Colonic mucosa (tissue), 4 donors: ENCODE measurements at regions not wholly inside any gene's neighbourhood (a gene's known extent, or its start where the extent isn't known, plus 50 kb on each side); places are given as distances from the start of the nearest gene placed in this dataset.

Experiments used
- DNase-seq: peaks from one replicate; pipeline ENCODE4 v3.0.0-alpha.2; 2020
- H3K27ac ChIP-seq: fragments of 200-600 bp; one replicate; pipeline ENCODE4 v1.8.0; 2021
- H3K27me3 ChIP-seq: fragments of 200-600 bp; one replicate; pipeline ENCODE4 v1.8.0; 2021
- H3K36me3 ChIP-seq: fragments of 200-600 bp; one replicate; pipeline ENCODE4 v1.8.0; 2021
- H3K4me1 ChIP-seq: fragments of 200-600 bp; one replicate; pipeline ENCODE4 v1.8.0; 2021; ENCODE audit warnings: mild to moderate bottlenecking
- H3K4me3 ChIP-seq: fragments of 200-600 bp; one replicate; pipeline ENCODE4 v1.8.0; 2021
- H3K9ac ChIP-seq, 2 donors: one replicate each; pipeline ENCODE4 v1.7.0; 2013; ENCODE audit warnings: control low read depth in 2 of 2, low read depth in 2 of 2, low read length in 2 of 2
- H3K9me3 ChIP-seq: fragments of 200-600 bp; one replicate; pipeline ENCODE4 v1.8.0; 2021
- intact Hi-C: fragments of 100-400 bp; cut with DNase I; formaldehyde crosslinking; loops from one replicate; pipeline ENCODE4 v1.14.1; 2022
- TF ChIP-seq, protein P1 (sequence below): fragments of 200-600 bp; IDR thresholded peaks from one replicate; pipeline ENCODE4 v1.8.0; 2022; ENCODE audit warnings: antibody characterized with exemption, mild to moderate bottlenecking
- donor health status: healthy.
- donor health status: DM: no; HTN: no; CAD: no.
- donor health status: DM: no; HTN: no; CAD: no.

DNA sequence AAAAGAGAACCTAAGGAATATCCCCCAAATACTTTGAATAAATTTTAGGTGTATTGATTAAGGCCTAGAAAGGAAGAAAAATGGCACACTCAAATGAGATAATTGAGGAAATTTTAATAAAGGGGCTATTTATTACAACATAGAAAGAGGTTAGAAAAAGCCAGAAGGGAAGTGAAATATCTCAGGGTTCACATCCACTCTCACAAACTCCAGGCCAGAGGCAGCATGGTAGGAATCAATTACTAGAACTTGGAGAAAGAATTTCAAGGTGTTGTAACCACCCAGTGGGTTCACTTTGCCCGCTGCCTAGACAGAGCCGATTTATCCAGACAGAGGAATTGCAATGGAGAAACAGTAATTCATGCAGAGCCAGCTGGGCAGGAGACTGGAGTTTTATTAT lies 617.5 kb upstream of the ACVR2A start:
- Histone ChIP-seq H3K4me3 (no peak overlapping the region), H3K4me1 (no peaks in the 10 kb centered on the region), H3K9ac (no peak overlapping the region), H3K27ac (no peak overlapping the region), H3K9me3 (no peaks in the 10 kb centered on the region), H3K27me3 (no peaks in the 10 kb centered on the region), H3K36me3 (no peaks in the 10 kb centered on the region)
- intact Hi-C loops, result no loop called here
- no peak for DNase-seq
- TF ChIP-seq, protein P1, sequence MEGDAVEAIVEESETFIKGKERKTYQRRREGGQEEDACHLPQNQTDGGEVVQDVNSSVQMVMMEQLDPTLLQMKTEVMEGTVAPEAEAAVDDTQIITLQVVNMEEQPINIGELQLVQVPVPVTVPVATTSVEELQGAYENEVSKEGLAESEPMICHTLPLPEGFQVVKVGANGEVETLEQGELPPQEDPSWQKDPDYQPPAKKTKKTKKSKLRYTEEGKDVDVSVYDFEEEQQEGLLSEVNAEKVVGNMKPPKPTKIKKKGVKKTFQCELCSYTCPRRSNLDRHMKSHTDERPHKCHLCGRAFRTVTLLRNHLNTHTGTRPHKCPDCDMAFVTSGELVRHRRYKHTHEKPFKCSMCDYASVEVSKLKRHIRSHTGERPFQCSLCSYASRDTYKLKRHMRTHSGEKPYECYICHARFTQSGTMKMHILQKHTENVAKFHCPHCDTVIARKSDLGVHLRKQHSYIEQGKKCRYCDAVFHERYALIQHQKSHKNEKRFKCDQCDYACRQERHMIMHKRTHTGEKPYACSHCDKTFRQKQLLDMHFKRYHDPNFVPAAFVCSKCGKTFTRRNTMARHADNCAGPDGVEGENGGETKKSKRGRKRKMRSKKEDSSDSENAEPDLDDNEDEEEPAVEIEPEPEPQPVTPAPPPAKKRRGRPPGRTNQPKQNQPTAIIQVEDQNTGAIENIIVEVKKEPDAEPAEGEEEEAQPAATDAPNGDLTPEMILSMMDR, result no peak

DNA sequence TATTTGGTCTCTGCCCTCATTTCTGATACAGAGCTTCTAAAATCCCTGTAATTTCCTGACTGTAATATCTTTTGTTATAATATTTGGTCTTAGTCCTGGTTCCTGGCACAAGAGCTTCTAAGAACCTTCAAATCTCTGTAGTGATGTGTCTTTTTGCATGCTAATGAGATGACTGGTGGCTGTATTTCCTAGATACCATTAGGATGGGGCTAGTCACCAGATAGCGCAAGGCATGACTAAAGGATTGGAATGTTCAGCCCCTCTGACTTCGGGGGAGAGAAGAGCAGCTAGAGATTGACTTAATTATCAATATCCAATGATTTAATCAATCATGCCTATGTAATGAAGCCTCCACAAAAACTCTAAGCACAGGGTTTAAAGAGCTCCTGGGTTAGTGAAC lies 620.8 kb upstream of the ACVR2A start:
- intact Hi-C loops, result no loop called here
- Histone ChIP-seq H3K9me3 (no peaks in the 10 kb centered on the region), H3K36me3 (no peaks in the 10 kb centered on the region), H3K9ac (no peak overlapping the region), H3K4me1 (no peaks in the 10 kb centered on the region), H3K4me3 (no peak overlapping the region), H3K27ac (no peak overlapping the region), H3K27me3 (no peaks in the 10 kb centered on the region)
- TF ChIP-seq, protein P1, result no peak
- DNase-seq, result no peak

DNA sequence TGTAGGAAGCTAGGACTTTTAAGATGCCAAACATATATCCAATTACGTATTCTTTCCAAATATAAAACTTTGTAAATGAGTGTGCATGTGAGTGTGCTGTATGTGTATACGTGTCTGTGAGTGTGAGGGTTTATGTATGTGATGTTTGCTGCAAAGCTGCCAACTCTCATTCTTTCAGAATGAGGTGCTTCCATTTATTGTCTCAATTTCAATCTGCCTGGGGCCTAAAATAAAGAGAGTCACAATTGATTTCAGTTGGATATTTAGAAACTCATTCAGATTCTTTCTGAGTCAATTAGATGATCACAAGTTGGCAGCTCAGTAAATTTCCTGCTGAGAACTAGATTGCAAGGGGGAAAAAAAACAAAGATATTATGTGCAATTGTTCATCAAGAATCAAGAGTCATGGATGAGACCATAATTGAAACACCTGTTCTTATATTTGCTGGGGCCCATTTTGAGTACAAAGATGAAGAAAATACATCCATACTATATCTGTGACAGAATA lies 621.2 kb upstream of the ACVR2A start:
- Histone ChIP-seq H3K4me1 (no peaks in the 10 kb centered on the region), H3K27me3 (no peaks in the 10 kb centered on the region), H3K9ac (no peak overlapping the region), H3K27ac (no peak overlapping the region), H3K9me3 (no peaks in the 10 kb centered on the region), H3K4me3 (no peak overlapping the region), H3K36me3 (no peaks in the 10 kb centered on the region)
- intact Hi-C loops, result no loop called here
- TF ChIP-seq, protein P1, result no peak
- DNase-seq, result no peak

DNA sequence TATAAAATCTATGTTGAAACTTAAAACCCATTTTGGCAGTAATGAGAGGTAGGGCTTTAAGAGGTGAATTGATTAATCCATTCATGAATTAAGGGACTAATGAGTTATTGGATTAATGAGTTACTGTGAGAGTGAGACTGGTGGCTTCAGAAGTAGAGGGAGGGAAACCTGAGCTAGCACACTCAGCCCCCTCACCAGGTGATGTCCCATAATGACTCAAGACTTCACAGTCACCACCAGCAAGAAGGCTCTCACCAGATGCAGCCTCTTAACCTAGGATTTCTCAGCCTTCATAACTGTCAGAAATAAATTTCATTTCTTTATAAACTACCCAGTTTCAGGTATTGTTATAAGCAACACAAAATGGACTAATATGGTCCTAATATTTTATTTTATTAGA lies 621.7 kb upstream of the ACVR2A start:
- intact Hi-C loops, result no loop called here
- TF ChIP-seq, protein P1, result no peak
- no peaks in the 10 kb centered on the region for H3K9me3 ChIP-seq
- DNase-seq, result no peak
- H3K4me3 ChIP-seq, result no peak overlapping the region
- no peaks in the 10 kb centered on the region for H3K4me1 ChIP-seq
- H3K9ac ChIP-seq, result no peak overlapping the region
- H3K27me3 ChIP-seq, result no peaks in the 10 kb centered on the region
- H3K27ac ChIP-seq, result no peak overlapping the region
- no peaks in the 10 kb centered on the region for H3K36me3 ChIP-seq

DNA sequence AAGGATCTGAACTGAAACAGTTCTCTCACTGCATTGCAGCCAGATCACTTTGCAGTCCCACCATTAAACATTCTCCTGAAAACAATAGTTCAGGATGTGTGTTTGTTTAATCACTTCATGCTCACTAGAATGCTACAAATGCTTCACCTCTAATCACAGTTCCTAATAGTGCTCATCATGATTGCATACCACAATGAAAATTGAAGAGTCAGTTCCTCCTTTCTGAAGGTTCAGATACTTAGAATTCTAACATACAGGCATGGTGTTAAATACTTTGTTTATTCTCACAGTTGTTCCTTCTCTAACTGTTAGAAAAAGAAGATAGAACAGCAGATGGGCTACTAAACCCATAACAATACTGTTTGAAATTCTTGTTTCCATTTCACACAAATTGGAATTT lies 622.3 kb upstream of the ACVR2A start:
- intact Hi-C loops, result no loop called here
- no peak overlapping the region for H3K9ac ChIP-seq
- no peak for DNase-seq
- no peak overlapping the region for H3K27ac ChIP-seq
- H3K4me1 ChIP-seq, result no peaks in the 10 kb centered on the region
- no peaks in the 10 kb centered on the region for H3K9me3 ChIP-seq
- H3K27me3 ChIP-seq, result no peaks in the 10 kb centered on the region
- H3K36me3 ChIP-seq, result no peaks in the 10 kb centered on the region
- H3K4me3 ChIP-seq, result no peak overlapping the region
- TF ChIP-seq, protein P1, result no peak

DNA sequence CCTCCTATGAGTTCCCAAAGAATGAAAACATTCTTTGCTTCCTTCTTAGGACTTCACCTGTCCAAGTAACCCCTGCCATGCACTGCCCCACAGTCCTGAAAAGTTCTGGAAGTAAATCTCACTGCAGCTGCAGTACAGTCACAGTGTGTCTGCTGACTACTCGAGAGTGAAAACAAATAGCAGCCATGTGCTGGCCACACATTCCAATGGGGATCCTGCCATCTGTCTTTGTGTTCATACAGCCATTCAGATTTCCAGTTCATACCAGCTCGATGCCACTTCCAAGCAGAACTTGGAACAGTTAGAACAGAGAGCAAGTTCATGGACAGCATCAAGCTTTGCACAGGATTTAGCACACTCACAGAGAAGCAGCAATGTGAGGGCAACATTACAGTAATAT lies 629.9 kb upstream of the ACVR2A start:
- Histone ChIP-seq H3K27me3 (no peaks in the 10 kb centered on the region), H3K4me1 (no peaks in the 10 kb centered on the region), H3K27ac (no peak overlapping the region), H3K4me3 (no peak overlapping the region), H3K36me3 (no peaks in the 10 kb centered on the region), H3K9me3 (no peaks in the 10 kb centered on the region), H3K9ac (no peak overlapping the region)
- intact Hi-C loops, result no loop called here
- TF ChIP-seq, protein P1, result no peak
- DNase-seq, result no peak
